Ecto neural progenitor cell (in vitro differentiated cells): ENCODE measurements at regions not wholly inside any gene's neighbourhood (a gene's known extent, or its start where the extent isn't known, plus 50 kb on each side); places are given as distances from the start of the nearest gene placed in this dataset.
"Not testable (repeated sequence)": the region's sequence is repeated elsewhere in the genome, so short reads cannot be mapped to it uniquely, and the experiment has no call there.

Experiments
- DNase-seq: peaks from one replicate; pipeline ENCODE4 v3.0.0-alpha.2; 2018; ENCODE audit warnings: low spot score

DNA sequence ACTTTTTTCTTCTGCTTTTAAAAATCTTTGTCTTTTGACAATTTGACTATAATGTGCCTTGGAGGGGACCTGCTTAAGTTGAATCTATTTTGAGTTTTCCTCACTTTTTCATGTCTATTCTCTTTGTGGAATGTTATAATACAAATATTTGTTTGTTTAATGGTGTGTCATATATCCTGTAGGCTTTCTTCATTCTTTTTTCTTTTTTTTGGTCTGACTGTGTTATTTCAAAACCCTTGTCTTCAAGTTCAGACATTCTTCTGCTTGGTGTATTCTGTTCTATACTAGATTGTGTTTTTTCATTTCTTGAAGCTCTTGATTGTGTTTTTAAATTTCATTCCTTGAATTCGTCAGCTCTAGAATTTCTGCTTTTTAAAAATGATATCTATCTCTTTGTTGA, 228.2 kb downstream of the STK31 start:
- no peak for DNase-seq

DNA sequence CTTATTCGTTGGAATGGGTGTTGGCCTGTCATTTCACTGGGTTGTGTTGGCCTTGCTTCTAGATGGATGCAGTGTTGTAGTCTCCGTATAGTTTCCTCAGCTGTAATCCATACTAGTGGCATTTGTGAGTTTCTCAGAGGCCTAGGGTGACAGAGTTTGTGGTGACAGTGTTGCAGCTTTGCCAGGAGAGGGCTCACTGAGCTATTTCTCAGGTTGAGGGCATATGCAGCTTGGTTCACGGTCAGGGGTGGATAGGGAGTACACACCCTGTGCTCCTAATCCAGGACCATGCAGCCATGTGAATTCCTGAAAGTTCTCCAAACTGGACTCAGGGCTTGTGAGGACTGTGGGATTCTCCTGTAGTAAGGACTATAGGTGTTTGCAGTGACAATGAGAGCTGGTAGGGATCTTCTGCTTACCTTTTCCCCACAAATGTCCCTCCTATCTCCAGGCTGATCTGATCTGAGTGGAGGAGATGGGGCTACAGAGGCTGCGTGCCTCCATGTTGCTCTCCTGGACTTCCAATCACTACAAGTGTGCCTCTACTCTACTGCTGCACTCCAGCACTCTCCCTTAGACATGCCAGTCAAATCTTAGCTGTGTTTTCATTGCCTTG, 229.0 kb downstream of the STK31 start:
- peak; percentile 56 for DNase-seq

DNA sequence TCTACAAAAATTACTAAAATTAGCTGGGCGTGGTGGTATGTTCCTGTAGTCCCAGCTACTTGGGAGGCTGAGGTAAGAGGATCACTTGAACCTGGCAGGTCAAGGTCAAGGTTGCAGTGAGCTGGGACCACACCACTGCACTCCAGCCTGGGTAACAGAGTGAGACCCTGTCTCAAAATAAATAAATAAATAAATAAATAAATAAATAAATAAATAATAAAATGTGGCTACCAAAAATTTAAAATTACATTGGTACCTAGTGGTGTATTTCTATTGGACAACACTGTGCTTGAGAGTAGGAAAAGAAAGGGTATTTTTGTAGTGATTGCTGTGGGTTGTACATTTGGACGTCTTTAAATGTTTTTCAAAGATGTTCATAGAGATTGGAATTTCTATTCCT, 229.7 kb downstream of the STK31 start:
- DNase-seq = not testable (repeated sequence)

DNA sequence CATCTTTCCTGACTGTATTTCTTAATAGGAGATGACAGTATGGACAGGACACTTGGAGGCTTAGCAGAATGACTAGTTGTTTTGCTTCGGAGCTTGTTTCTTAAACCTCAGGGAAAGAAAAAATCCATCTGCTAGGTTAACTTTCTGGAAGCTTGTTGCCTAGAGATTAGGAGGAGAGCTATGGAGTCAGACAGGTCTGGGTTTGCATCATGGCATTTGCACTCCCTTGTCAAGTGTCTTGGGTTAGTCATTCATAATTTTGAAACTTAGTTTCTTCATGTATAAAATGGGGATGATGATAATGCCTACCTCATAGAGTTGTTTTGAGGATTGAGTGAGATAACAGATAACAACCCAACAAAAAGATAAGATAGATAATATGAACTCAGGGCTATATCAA, 231.5 kb downstream of the STK31 start:
- DNase-seq = no peak

DNA sequence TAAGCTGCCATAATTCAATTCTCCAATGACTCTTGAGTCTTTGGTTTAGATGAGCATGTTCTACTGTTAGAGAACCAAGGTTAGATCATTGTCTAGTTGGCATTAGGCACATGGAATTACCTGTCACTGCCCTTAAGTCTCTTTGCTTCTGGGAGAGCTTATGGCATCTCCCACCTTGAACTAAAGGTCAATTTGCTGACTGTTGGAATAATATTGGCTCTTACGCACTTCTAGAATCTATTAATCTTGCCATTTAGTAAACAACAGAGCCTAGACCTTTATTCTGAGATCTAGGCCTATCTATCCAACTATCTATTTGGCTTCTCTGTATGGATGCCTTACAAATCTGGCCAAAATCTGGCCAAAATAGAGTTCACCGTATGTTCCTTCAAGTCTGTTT, 232.0 kb downstream of the STK31 start:
- DNase-seq = no peak

DNA sequence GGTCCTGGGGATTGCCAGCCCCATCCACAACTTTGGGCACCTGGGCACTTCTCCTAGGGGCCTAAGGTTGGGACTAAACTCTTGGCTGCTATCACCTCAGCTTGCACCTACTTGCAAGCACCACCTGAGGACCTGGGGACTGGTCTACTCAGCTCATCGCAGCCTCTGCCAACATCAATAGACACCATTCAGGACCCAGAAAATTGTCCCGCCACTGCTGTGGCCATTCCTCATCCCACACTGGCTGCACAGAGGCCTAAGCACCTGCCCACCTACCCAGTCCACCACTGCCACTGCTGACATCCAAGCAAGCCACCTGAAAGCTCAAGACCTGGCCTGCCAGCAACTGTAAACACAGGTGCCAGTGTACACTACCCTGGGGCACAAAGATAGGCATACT, 234.1 kb downstream of the STK31 start:
- DNase-seq = no peak

DNA sequence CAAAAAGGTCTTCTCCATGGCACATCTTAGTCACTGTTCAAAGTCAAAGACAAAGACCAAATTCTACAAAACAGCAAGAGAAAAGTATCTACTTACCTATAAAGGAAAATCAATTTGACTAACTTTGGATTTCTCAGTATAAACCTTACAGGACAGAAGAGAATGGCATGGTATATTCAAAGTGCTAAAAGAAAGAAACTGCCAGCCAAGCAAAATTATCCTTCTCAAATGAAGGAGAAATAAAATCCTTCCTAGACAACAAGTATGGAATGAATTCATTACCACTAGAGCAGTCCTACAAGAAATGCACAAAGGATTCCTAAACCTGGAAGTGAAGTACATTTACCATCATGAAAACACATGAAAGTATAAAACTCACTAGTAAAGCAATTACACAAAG, 235.5 kb downstream of the STK31 start:
- no peak for DNase-seq

DNA sequence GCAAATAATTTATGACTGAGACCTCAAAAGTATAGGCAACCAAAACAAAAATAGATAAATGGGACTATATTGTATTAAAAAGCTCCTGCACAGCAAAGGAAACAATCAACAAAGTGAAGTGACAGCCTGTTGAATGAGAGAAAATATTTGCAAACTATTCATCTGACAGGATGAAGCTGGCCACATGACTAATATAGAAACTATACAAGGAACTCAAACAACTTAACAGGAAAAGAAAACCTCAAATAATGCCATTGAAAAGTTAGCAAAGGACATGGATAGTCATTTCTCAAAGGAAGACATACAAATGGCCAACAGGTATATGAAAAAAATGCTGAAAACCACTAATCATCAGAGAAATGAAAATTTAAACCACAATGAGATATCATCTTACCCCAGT, 245.1 kb downstream of the STK31 start:
- no peak for DNase-seq

DNA sequence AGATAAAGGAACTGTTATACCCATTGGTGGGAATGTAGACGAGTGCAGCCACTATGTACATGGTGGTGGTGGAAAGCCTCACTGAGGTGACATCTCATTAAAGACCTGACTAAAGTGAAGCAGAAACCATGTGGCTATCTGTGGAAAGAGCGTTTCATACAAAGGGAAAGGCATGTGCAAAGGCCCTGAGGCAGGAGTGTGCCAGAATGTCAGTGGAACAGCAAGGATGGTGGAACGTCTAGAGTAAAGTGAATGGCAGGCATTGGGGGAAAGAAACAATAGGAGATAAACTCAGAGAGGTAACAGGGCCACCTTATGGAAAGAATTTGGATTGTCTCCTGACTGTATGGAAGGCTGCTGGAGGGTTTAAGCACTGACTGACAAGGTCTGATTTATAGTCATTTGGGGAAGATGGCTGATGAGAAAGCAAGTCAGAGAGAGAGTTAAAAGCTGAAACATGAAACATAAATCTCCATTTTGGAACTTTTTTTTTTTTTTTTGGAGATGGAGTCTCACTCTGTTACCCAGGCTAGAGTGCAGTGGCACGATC, 245.7 kb downstream of the STK31 start:
- no peak for DNase-seq

DNA sequence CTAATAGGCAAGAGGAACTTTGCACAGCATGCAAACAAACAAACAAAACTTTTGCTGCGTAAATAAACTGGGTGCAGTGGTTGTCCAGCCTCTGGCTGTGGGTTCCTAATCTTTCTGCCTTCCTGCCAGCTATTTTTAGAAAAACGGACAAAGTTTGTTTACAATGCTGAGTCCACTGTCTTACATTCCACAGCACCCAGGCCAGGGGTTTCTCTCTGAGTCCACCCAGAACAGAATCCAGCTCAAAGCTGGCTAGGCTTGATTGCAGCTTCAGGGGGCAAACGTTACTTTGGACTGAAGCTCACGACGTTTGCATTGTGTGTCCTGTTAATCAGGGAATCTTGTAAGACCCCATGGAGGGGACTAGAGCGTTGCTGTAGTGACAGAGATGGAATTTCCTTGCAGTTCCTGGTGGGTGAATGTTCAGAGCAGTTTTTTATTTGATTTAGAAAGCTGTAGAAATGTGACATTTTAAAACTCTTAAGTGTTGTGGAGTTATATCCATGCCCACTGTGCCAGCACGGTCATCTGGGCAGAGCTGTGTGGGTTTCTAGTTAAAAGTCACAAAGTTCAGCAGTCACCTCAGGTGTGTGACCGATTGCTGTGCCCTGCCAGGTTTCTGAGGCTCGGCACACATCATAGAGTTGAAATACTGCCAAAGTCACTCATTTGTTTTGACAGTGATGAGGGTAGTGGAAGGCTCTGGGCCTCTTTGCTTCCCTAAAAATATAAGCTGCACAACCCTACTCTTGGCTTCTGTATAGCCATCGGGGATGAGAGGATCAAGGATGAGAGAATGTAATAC, 247.0 kb downstream of the STK31 start:
- peak; percentile 57 for DNase-seq

DNA sequence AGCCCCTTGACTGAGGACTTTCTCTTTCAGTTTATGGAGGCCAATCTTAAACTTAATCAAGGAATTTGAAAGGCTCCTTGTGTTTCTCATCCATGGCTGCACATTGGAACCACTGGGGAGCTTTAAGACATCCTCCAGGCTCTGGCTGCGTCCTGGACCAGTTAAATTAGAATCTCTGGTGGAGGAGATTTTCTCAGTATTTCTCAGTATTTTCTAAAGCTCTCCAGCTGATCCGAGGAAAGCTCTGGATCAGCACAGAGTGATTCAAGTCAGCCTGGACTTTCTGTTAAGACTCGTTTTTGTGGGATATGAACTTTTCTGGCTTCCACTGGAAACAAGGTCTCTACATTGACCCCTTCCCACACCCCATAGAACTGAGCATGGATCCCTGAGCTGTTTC, 249.8 kb downstream of the STK31 start:
- no peak for DNase-seq

DNA sequence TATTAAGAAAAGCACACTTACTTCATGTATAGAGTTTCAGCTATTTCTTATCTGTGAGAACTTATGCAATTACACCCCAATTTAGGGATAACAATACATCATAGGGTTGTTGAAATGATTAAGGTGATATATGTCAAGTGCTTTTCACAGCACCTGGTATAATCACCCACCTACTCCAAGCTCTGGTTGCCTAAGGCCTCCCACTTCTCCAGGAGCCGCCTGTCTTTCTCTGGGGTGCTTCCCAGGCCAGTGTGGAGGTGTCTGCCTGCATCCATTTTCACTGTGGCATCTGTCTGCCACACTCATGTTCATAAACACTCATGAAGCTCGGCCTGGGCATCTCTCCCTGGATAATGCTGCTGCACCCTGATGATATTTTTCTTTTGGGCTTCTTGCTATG, 250.3 kb downstream of the STK31 start:
- DNase-seq = no peak

DNA sequence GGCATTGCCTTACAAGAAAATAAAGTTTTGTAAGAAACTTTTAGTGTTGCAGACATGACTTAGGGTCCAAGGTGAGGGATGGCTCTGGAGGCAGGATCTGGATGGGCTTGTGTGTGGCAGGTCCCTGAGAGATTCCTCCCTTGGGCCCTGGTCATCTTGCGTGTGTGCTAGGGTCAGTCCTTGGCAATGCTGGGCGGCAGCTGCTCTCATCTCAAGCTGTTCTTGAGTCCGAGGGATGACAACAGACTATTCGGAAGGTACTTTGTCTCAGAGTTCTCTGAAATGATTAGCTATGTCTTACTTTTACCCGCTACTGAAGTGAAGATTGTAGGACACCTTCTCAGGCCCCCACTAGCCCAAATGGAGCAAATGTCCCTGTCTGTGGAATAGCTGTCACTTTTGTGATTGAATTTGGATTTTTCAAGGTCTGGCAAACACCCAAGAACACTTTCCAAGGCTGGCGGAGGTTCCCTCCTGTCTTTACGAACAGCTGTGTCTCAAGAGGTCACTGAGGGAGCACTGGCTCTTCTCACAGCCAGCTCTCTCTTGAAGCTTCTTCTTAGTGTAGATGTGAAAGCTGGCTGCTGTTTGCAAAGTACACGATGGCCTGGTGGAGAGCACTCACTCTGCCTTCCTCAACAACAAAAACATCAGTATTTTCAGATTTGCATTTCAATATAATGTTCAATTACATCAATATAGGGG, 253.6 kb downstream of the STK31 start:
- DNase-seq = no peak

DNA sequence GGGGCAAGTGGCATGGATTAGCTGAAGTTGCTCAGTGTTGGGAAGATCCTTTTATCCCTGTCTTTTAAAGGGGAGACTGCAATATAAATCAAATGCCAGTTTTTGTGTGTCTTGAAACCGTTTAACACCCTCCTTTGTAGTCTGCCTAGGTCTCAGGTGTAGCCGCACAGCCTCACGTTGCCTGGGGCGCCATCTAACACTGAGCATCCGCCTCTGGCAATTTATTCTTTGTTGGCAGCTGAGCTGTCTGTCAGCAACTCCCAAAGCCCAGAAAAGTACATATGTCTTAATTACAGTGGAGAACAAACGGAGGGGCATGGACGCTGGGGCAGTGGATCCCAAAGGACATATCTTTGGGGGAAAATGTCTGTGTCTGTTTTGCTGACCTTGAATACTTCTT, 254.7 kb downstream of the STK31 start:
- no peak for DNase-seq

DNA sequence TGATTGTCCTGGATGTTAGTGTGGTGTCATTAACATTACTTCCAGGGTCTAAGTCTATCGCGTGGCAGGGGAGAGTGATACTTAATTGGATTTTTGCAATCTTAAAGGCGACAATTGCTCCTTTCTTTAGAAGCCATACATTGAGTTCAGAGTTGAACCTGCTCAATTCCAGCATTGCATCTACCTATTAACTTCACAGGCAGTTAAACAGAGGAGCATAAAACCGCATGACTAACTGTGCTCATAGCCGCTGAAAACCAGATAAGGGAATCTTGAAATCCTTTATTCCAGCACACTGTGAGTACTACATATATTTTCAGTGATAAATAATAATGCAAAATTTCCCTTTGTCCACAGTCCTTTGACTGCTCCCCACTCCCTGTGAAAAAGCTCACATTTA, 255.3 kb downstream of the STK31 start:
- no peak for DNase-seq

DNA sequence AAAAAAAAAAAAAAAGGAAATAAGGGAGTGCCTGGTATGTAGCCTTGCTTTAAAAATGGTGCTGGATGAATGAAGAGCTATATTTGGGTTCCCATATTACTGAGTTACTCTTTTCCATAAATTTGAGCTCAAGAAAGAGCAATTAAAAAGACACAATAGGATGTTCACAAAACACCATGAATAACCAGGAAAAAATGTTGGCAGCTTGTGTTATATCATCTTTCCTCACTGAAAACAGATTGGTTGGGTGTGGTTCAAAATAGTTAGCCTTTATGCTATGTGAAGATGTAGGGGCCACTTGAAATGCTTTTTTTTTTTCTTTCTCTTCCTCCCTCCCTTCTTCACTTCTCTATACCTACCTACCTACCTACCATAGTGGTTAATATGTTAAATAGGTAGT, 256.9 kb downstream of the STK31 start:
- no peak for DNase-seq

DNA sequence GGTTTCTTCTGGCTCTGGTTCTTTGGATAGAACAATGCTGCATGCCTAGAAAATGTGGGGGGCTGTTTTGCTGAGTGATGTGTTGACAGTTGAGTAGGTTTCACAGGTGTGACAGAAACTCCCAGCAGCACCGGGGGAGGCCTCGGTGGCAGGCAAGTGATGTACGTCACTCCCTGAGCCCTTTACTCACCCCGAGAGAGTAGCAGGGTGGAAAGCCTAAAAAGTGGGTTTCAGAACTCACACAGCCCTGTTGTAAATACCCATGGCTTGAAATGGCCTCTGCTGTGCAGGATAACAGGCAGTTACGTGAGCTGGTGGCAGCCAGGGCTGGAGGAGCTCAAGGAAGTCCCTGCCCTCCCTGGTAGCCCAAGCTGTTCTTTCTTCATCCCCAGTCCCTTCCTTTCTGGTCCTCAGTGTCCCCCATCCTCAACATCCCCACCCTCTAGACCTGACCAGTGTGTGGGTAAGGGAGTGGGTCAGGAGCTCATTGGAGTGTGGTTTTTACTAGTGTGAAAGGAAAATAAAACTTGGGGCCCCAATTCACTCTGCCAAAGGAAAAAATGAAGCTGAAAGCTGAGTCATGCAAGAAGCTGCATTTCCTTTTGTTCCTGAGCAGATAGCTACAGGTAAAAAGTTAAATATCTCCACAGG, 258.1 kb downstream of the STK31 start:
- DNase-seq = no peak

DNA sequence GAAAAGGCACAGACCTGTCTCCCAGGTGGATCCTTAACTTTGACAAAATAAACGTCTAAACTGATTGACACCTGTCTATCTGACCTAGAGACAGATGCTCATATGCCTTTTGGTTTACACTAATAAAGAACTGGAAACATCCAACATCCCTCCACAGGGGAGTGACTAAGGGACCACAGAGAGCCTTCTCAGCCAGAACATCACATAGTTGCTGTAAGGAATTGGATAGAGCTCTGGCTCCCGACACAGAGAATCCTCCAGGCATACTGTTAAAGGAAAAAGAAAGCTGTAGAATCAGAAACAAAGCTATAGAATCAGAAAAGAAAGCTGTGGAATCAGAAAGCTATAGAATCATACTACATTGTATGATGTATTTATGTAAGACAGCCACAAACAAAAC, 258.8 kb downstream of the STK31 start:
- DNase-seq = no peak

DNA sequence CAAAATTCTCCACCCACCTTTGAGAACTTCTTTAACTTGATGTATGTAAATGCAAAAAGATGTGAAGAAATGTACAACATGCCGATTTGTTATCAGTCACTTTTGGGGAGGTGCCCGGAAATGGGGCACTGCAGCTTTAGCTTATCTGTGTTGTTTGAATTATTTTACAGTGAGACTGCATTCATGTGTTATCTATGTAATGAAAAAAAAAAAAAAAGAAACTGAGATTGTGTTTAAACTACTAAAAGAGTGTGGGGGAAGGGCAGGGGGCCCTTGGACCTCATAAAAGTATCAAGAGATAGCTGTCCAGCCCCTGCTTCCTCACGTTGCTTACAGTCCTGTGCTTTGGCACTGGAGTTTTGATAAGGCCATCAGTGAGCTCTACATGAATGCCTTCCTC, 259.4 kb downstream of the STK31 start:
- DNase-seq = no peak

DNA sequence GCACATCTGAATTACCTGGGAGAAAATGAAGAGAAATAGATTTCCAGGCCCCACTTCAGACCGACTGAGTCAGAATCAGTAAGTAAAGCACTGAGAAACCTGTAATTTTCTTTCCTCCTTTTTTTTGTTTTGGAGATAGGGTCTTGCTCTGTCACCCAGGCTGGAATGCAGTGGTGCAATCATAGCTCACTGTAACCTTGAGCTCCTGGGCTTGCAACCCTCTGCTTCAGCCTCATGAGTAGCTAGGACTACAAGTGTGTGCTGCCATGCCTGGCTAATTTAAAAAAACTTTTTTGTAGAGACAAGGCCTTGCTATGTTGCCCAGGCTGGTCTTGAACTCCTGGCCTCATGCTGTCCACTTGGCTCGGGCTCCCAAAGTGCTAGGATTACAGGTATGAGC, 260.2 kb downstream of the STK31 start:
- DNase-seq = no peak

DNA sequence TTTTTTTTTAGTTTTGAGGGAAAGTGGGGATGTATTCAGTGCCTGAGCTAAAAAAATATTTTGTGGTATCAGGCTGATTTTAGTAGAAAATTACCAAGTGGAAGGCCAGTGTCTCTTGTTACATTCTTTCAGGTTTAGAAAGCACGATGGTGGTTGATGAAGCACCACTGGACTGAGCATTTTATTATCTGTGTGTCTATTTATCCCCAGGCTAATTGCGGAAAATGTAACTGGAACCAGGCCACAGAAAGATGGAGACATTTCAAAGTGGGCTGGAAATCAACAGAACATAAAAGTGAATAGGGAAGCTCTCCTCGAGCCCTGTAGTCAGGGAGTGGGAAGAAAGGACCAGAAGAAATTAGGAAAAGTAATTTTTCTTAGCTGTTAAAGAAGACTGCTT, 261.0 kb downstream of the STK31 start:
- no peak for DNase-seq

DNA sequence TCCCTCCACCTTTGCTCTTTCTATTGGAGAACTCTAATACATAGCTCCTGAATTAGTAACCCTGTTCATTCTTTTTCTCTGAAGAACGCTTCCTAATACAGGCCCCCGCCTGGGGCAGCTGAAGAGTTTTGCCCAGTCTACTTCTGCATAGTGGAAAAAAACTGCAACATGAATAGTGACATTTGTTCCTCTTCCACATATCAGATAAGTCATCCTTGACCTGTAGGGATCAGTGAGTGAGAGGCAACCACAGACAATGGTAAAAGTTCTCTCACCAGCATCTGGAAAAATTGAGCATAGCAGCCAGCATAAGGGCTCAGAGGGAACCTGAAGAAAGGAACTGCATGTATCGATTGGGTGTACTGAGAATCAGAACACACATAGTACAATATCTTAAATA, 262.0 kb downstream of the STK31 start:
- no peak for DNase-seq

DNA sequence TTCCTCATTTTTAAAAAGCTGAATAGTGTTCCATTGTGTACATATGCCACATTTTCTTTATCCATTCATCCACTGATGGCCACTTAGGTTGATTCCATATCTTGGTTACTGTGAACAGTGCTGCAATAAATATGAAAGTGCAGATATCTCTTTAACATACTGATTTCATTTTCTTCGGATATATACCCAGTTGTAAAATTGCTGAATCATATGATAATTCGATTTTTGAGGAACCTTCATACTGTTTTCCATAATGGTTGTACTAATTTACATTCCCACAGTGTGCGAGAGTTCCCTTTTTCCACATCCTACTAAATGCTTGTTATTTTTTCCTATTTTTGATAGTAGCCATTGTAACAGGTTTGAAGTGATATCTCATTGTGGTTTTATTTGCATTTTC, 263.2 kb downstream of the STK31 start:
- no peak for DNase-seq
